ENCODE measurements at regions not wholly inside any gene's neighbourhood (a gene's known extent, or its start where the extent isn't known, plus 50 kb on each side); places are given as distances from the start of the nearest gene placed in this dataset.
A peak's percentile ranks its signal among the peaks of the same experiment; 100 is the strongest.

- no peak overlapping the region for H3K4me3 ChIP-seq (ENCODE audit: low read length)
- TF ChIP-seq, protein P1, sequence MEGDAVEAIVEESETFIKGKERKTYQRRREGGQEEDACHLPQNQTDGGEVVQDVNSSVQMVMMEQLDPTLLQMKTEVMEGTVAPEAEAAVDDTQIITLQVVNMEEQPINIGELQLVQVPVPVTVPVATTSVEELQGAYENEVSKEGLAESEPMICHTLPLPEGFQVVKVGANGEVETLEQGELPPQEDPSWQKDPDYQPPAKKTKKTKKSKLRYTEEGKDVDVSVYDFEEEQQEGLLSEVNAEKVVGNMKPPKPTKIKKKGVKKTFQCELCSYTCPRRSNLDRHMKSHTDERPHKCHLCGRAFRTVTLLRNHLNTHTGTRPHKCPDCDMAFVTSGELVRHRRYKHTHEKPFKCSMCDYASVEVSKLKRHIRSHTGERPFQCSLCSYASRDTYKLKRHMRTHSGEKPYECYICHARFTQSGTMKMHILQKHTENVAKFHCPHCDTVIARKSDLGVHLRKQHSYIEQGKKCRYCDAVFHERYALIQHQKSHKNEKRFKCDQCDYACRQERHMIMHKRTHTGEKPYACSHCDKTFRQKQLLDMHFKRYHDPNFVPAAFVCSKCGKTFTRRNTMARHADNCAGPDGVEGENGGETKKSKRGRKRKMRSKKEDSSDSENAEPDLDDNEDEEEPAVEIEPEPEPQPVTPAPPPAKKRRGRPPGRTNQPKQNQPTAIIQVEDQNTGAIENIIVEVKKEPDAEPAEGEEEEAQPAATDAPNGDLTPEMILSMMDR (IDR thresholded peaks at IDR 0.05; ENCODE audit: insufficient read depth, low read depth, low read length, missing control alignments): no peak
- peak; percentile 74 for DNase-seq (ENCODE audit: low read depth)
Observed at GRCh38 chr9:84169240-84169639, 171.3 kb downstream of the SLC28A3 start.

DNA sequence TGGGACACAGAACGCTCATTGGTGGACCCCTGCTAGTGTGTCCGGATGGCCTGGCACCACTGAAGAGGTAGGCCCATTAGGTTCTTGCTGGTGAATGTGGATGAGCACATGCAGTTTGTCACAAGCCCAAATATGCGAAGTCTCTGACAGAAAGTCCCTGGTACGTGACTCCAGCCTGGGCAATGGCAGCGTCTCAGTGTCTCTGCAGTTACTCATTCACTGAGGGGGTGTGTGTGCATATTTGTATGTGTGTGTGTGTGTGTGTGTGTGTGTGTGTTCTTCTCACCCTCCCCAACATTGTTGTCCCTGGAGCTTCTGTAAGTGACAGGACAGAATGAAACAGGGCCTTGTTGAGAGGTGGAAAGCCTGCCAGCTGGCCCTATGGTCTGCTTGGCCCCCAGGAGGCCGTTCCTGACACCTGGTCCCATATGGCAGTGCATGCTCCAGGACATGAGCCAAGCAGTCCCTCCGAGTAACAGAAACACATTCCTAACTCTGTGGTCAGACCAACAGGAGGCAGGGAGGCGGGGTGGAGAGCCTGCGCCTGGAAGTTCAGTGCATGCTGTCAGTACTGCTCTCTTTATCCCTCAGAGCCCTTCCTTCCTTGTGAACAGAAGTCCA is 169.9 kb downstream of the SLC28A3 start:
- TF ChIP-seq, protein P1 (IDR thresholded peaks at IDR 0.05; ENCODE audit: insufficient read depth, low read depth, low read length, missing control alignments): no peak
- no peak overlapping the region for H3K4me3 ChIP-seq (ENCODE audit: low read length)
- peak; percentile 86 for DNase-seq (ENCODE audit: low read depth)

GRCh38 chr9:84173961-84174360 is 166.6 kb downstream of the SLC28A3 start:
- TF ChIP-seq, protein P1 (IDR thresholded peaks at IDR 0.05; ENCODE audit: insufficient read depth, low read depth, low read length, missing control alignments): no peak
- no peak for DNase-seq (ENCODE audit: low read depth)
- H3K4me3 ChIP-seq (ENCODE audit: low read length): no peak overlapping the region

DNA sequence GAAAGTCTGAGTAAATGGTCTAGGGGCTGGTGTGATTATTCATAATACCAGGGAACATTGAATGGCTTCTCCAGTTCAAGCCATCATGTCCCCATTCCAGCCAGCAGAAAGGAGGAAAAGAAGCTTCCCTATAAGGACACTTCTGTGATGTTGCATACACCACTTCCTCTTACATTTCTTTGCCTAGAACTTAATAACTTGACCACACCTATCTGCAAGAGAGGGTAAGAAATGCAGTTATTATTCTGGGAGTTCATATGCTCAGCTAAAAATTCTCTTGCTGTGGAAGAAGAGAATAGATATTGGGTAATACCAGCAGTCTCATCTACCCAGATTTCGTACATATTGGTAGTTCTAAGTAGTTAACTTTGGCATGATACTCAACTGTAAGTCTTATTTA is 166.1 kb downstream of the SLC28A3 start:
- TF ChIP-seq, protein P1 (IDR thresholded peaks at IDR 0.05; ENCODE audit: insufficient read depth, low read depth, low read length, missing control alignments): no peak
- DNase-seq (ENCODE audit: low read depth): no peak
- H3K4me3 ChIP-seq (ENCODE audit: low read length): no peak overlapping the region

DNA sequence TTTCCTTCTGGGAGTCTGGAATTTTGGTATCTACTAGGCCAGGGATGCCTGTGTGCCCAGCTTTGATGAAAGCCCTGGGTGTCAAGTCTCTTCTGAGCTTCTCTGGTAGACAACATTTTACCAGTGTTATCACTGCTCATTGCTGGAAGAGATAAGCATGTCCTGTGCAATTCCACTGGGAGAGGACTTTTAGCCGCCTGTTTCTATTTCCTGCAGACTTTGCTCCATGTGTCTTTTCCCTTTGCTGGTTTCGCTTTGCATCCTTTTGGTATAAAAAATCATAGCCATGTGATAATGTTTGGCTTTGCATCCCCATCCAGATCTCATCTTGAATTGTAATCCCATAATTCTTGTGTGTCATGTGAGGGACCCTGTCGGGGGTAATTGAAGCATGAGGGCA is 163.2 kb downstream of the SLC28A3 start:
- TF ChIP-seq, protein P1 (IDR thresholded peaks at IDR 0.05; ENCODE audit: insufficient read depth, low read depth, low read length, missing control alignments): no peak
- no peak for DNase-seq (ENCODE audit: low read depth)

GRCh38 chr9:84179531-84179930 is 161.0 kb downstream of the SLC28A3 start:
- no peak overlapping the region for H3K4me3 ChIP-seq (ENCODE audit: low read length)
- TF ChIP-seq, protein P1 (IDR thresholded peaks at IDR 0.05; ENCODE audit: insufficient read depth, low read depth, low read length, missing control alignments): no peak
- DNase-seq (ENCODE audit: low read depth): no peak

More for the DNA sequence above, 163.2 kb downstream of the SLC28A3 start:
- H3K4me3 ChIP-seq (ENCODE audit: low read length): no peak overlapping the region

DNA sequence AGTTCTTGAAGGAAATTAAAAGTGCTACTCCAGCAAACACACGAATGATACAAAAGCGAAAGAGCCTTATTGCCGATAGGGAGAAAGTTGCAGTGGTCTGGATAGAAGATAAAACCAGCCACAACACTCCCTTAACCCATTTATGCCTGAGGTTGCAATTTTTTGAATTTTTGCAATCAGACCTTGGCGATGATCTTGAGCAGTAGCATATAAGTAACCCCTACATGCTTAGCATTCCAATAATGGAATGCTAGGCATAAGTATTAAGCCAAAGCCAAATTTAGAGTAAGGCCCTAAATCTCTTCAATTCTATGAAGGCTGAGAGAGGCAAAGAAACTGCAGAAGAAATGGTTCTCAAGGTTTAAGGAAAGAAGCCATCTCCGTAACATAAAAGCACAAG is 153.5 kb downstream of the SLC28A3 start:
- TF ChIP-seq, protein P1 (IDR thresholded peaks at IDR 0.05; ENCODE audit: insufficient read depth, low read depth, low read length, missing control alignments): no peak
- DNase-seq (ENCODE audit: low read depth): no peak
- no peak overlapping the region for H3K4me3 ChIP-seq (ENCODE audit: low read length)
